GM12878 (cell line): ENCODE measurements at regions not wholly inside any gene's neighbourhood (a gene's known extent, or its start where the extent isn't known, plus 50 kb on each side); places are given as distances from the start of the nearest gene placed in this dataset.

Source experiments
- ATAC-seq: fragments of 200-7000 bp; cut with Tn5 transposase; 3 replicates; pipeline ENCODE4 v1.9.1; 2020; ENCODE audit warnings: mild to moderate bottlenecking, moderate library complexity
- BruUV-seq: library from RNA; stranded (reverse); fragments of 400-500 nt; replicated peaks from 2 replicates; lab custom pipeline; 2021; lab: Mats Ljungman, UMichigan
- CTCF ChIA-PET: fragments of 300-600 bp; sonication (Branson Sonifier 250); formaldehyde crosslinking; extraction: SDS; loops from one replicate; lab custom pipeline; 2021; ENCODE audit warnings: inconsistent platforms; lab: Yijun Ruan, JAX
- POLR2A ChIA-PET: fragments of 350-600 bp; formaldehyde crosslinking; extraction: SDS; loops from one replicate; lab custom pipeline; 2021; ENCODE audit warnings: inconsistent platforms; lab: Charles Lee
- RAD21 ChIA-PET: fragments of 300-600 bp; sonication (Branson Sonifier 250); formaldehyde crosslinking; loops from one replicate; lab custom pipeline; 2023; ENCODE audit warnings: antibody characterized with exemption; ENCODE audit not compliant: unreplicated experiment; lab: Charles Lee
- SMC1A ChIA-PET: fragments of 300-600 bp; sonication (Branson Sonifier 250); formaldehyde crosslinking; loops from one replicate; lab custom pipeline; 2023; ENCODE audit not compliant: unreplicated experiment, uncharacterized antibody; lab: Charles Lee
- DNase-seq: peaks from one replicate; pipeline ENCODE4 v3.0.0-alpha.2; 2011; ENCODE audit warnings: low read depth, low spot score
- FAIRE-seq: peaks from 3 replicates; lab custom pipeline; 2011; peaks lifted over from hg19 to GRCh38; lab: Jason Lieb, UNC
- H2AFZ ChIP-seq: 2 replicates; pipeline ENCODE4 v1.6.0; 2011; ENCODE audit warnings: low read depth, low read length, control low read depth; ENCODE audit not compliant: control insufficient read depth
- H3K27ac ChIP-seq: 2 replicates; pipeline ENCODE4 v1.5.1; 2011; ENCODE audit warnings: control low read depth; ENCODE audit not compliant: control insufficient read depth, insufficient read depth
- H3K27me3 ChIP-seq, 2 experiments: replicated peaks in 1 of 2; 2 replicates each; pipeline versions ENCODE4 v1.6.0 to v1.6.1; 2011; ENCODE audit warnings: low read length in 1 of 2; ENCODE audit not compliant: control insufficient read depth in 2 of 2, insufficient read depth in 2 of 2
- H3K36me3 ChIP-seq, 2 experiments: 2 replicates each; pipeline ENCODE4 v1.5.1; 2011; ENCODE audit warnings: low read length in 1 of 2; ENCODE audit not compliant: control insufficient read depth in 2 of 2, insufficient read depth in 2 of 2
- H3K4me1 ChIP-seq: 2 replicates; pipeline ENCODE4 v1.6.1; 2011; ENCODE audit warnings: mild to moderate bottlenecking, low read length, moderate library complexity, mixed read lengths; ENCODE audit not compliant: control insufficient read depth, insufficient read depth
- H3K4me2 ChIP-seq: 2 replicates; pipeline ENCODE4 v1.6.0; 2011; ENCODE audit warnings: control low read depth; ENCODE audit not compliant: control insufficient read depth, insufficient read depth
- H3K4me3 ChIP-seq: fragments of 200-600 bp; sonication (generic); 2 replicates; pipeline ENCODE4 v1.5.1; 2016
- H3K79me2 ChIP-seq: 2 replicates; pipeline ENCODE4 v1.6.0; 2011; ENCODE audit warnings: low read length; ENCODE audit not compliant: control insufficient read depth, insufficient read depth
- H3K9ac ChIP-seq: 2 replicates; pipeline ENCODE4 v1.8.0; 2011; ENCODE audit warnings: low read length, control low read depth, mixed read lengths; ENCODE audit not compliant: control insufficient read depth, insufficient read depth
- H3K9me3 ChIP-seq: replicated peaks from 3 replicates; pipeline ENCODE4 v1.5.1; 2011; ENCODE audit warnings: mild to moderate bottlenecking, low read length; ENCODE audit not compliant: control insufficient read depth, insufficient read depth
- H4K20me1 ChIP-seq: 2 replicates; pipeline ENCODE4 v1.6.0; 2011; ENCODE audit not compliant: control insufficient read depth, insufficient read depth
- PAX8 ChIP-seq: fragments of 450-650 bp; IDR thresholded peaks from 2 replicates; pipeline ENCODE4 v1.6.1; 2017; ENCODE audit warnings: mild to moderate bottlenecking, moderate library complexity
- WGBS: methylation state at CpG from one replicate; pipeline ENCODE4 v1.1.6; 2016; ENCODE audit warnings: low lambda C conversion rate; ENCODE audit not compliant: insufficient replicate concordance, insufficient coverage; ENCODE audit errors: missing lambda C conversion rate; 5-methylcytosine and 5-hydroxymethylcytosine counted together
- in situ Hi-C: fragments of 300-500 bp; cut with MboI; formaldehyde crosslinking; loops from 9 replicates; pipeline ENCODE4 v1.14.3; 2018; ENCODE audit warnings: mixed read lengths
- intact Hi-C: fragments of 100-400 bp; cut with micrococcal nuclease; formaldehyde crosslinking; loops from one replicate; pipeline ENCODE4 v1.14.2; 2022; ENCODE audit not compliant: unreplicated experiment
- TF ChIP-seq, protein P1 (sequence below): fragments of 450-650 bp; IDR thresholded peaks from 2 replicates; pipeline ENCODE4 v1.6.1; 2017; ENCODE audit warnings: mild to moderate bottlenecking, moderate library complexity
- TF ChIP-seq, protein P2 (sequence below): IDR thresholded peaks from 2 replicates; pipeline ENCODE4 v1.6.1; 2011; ENCODE audit warnings: borderline replicate concordance, low read depth, mild to moderate bottlenecking, moderate library complexity, mixed read lengths, low read length; ENCODE audit not compliant: insufficient read depth; ENCODE audit errors: extremely low read length

DNA sequence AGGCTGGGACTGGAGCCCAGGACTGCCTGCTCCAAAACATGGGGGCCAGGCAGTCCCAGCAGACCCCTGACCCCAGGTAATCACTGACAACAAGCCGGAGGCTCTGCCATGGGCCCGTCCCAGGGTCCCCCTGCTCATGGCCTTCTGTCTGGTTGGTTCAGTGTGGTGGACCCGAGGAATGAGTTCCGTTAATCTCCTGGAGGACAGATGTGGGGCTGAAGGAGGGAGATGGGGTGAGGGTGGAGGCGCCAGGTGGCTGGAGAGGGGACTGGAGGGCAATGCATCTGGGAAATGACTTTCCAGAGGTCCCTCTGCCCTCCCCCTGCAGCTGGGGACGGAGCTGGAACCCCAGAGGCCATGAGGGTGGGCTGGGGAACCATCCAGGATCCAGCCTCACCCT, 103.2 kb downstream of the EBNA1BP2 start:
- Histone ChIP-seq H2AFZ (no peak overlapping the region; the same call in 1 of the 2 replicates), H3K9ac (no peak overlapping the region), H3K36me3 (no peaks in the 10 kb centered on the region), H3K4me3 (no peak overlapping the region), H3K9me3 (no peaks in the 10 kb centered on the region), H3K4me2 (no peak overlapping the region; the same call in 1 of the 2 replicates), H3K27ac (no peak overlapping the region), H4K20me1 (no peaks in the 10 kb centered on the region)
- intact Hi-C loops: no loop called here
- DNase-seq (no peak), FAIRE-seq (no peak)
- 68% methylated on average over 6 of the region's 6 CpGs for WGBS
- RAD21 ChIA-PET: interaction anchor here (1.0 kb wide), 1 partner anchor 146 kb away, joined by 3 read pairs; no protein-coding TSS in a partner anchor
- POLR2A ChIA-PET: no interaction called here
- SMC1A ChIA-PET: no interaction called here
- CTCF ChIA-PET: interaction anchor here (9.1 kb wide), 1 partner anchor 154 kb away, joined by 383 read pairs; no protein-coding TSS in a partner anchor
- BruUV-seq: no TSS peak
- no peak for TF ChIP-seq PAX8
- TF ChIP-seq, protein P1, sequence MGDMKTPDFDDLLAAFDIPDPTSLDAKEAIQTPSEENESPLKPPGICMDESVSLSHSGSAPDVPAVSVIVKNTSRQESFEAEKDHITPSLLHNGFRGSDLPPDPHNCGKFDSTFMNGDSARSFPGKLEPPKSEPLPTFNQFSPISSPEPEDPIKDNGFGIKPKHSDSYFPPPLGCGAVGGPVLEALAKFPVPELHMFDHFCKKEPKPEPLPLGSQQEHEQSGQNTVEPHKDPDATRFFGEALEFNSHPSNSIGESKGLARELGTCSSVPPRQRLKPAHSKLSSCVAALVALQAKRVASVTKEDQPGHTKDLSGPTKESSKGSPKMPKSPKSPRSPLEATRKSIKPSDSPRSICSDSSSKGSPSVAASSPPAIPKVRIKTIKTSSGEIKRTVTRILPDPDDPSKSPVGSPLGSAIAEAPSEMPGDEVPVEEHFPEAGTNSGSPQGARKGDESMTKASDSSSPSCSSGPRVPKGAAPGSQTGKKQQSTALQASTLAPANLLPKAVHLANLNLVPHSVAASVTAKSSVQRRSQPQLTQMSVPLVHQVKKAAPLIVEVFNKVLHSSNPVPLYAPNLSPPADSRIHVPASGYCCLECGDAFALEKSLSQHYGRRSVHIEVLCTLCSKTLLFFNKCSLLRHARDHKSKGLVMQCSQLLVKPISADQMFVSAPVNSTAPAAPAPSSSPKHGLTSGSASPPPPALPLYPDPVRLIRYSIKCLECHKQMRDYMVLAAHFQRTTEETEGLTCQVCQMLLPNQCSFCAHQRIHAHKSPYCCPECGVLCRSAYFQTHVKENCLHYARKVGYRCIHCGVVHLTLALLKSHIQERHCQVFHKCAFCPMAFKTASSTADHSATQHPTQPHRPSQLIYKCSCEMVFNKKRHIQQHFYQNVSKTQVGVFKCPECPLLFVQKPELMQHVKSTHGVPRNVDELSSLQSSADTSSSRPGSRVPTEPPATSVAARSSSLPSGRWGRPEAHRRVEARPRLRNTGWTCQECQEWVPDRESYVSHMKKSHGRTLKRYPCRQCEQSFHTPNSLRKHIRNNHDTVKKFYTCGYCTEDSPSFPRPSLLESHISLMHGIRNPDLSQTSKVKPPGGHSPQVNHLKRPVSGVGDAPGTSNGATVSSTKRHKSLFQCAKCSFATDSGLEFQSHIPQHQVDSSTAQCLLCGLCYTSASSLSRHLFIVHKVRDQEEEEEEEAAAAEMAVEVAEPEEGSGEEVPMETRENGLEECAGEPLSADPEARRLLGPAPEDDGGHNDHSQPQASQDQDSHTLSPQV: no peak
- TF ChIP-seq, protein P2, sequence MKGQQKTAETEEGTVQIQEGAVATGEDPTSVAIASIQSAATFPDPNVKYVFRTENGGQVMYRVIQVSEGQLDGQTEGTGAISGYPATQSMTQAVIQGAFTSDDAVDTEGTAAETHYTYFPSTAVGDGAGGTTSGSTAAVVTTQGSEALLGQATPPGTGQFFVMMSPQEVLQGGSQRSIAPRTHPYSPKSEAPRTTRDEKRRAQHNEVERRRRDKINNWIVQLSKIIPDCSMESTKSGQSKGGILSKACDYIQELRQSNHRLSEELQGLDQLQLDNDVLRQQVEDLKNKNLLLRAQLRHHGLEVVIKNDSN: no peak
- TF ChIP-seq, all 136 proteins: peak for 0
- no peak for ATAC-seq
- peaks cover 9% of the 10 kb centered on the region; the same call in 1 of the 2 replicates for H3K4me1 ChIP-seq
- in situ Hi-C loops: loop anchor here (5.0 kb wide), 2 partner anchors 147 to 287 kb away; partner anchors contain the start of gene TMEM269
- H3K27me3 ChIP-seq: peaks cover 0 to 3% of the 10 kb centered on the region in 2 experiments; a peak in 1 of 4 replicates
- no peaks in the 10 kb centered on the region for H3K79me2 ChIP-seq
